Neural crest cell (in vitro differentiated cells): ENCODE measurements at regions not wholly inside any gene's neighbourhood (a gene's known extent, or its start where the extent isn't known, plus 50 kb on each side); places are given as distances from the start of the nearest gene placed in this dataset.

Source experiments
- DNase-seq: peaks from one replicate; pipeline ENCODE4 v3.0.0; 2021; ENCODE audit warnings: low read depth, mixed read lengths, low spot score
- H3K27ac Mint-ChIP-seq: one replicate; pipeline ENCODE4 v1.8.0; 2021; ENCODE audit warnings: mild to moderate bottlenecking, mixed read lengths; ENCODE audit not compliant: unreplicated experiment
- H3K27me3 Mint-ChIP-seq: 2 replicates; pipeline ENCODE4 v1.8.0; 2021; ENCODE audit warnings: low read depth, mild to moderate bottlenecking, mixed read lengths
- H3K36me3 Mint-ChIP-seq: 2 replicates; pipeline ENCODE4 v1.8.0; 2021; ENCODE audit warnings: low read depth, mild to moderate bottlenecking, mixed read lengths
- H3K4me1 Mint-ChIP-seq: 2 replicates; pipeline ENCODE4 v1.8.0; 2021; ENCODE audit warnings: mixed read lengths
- H3K4me3 Mint-ChIP-seq: one replicate; pipeline ENCODE4 v1.8.0; 2021; ENCODE audit warnings: mild to moderate bottlenecking, mixed read lengths
- H3K9me3 Mint-ChIP-seq: 2 replicates; pipeline ENCODE4 v1.8.0; 2021; ENCODE audit warnings: mixed read lengths
- TF ChIP-seq, protein P1 (sequence below): fragments of 200-600 bp; sonication (generic); conservative IDR thresholded peaks from 2 replicates; pipeline ENCODE4 v1.5.0; 2021; ENCODE audit warnings: antibody characterized with exemption, mild to moderate bottlenecking

- Mint-ChIP-seq H3K36me3 (no peaks in the 10 kb centered on the region), H3K27me3 (no peaks in the 10 kb centered on the region), H3K4me3 (no peak overlapping the region), H3K4me1 (no peaks in the 10 kb centered on the region), H3K9me3 (peaks cover 8% of the 10 kb centered on the region), H3K27ac (no peak overlapping the region)
- DNase-seq: no peak
- TF ChIP-seq, protein P1, sequence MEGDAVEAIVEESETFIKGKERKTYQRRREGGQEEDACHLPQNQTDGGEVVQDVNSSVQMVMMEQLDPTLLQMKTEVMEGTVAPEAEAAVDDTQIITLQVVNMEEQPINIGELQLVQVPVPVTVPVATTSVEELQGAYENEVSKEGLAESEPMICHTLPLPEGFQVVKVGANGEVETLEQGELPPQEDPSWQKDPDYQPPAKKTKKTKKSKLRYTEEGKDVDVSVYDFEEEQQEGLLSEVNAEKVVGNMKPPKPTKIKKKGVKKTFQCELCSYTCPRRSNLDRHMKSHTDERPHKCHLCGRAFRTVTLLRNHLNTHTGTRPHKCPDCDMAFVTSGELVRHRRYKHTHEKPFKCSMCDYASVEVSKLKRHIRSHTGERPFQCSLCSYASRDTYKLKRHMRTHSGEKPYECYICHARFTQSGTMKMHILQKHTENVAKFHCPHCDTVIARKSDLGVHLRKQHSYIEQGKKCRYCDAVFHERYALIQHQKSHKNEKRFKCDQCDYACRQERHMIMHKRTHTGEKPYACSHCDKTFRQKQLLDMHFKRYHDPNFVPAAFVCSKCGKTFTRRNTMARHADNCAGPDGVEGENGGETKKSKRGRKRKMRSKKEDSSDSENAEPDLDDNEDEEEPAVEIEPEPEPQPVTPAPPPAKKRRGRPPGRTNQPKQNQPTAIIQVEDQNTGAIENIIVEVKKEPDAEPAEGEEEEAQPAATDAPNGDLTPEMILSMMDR: no peak
Observed at GRCh38 chr3:24999357-24999756, 428.7 kb upstream of the RARB start.

DNA sequence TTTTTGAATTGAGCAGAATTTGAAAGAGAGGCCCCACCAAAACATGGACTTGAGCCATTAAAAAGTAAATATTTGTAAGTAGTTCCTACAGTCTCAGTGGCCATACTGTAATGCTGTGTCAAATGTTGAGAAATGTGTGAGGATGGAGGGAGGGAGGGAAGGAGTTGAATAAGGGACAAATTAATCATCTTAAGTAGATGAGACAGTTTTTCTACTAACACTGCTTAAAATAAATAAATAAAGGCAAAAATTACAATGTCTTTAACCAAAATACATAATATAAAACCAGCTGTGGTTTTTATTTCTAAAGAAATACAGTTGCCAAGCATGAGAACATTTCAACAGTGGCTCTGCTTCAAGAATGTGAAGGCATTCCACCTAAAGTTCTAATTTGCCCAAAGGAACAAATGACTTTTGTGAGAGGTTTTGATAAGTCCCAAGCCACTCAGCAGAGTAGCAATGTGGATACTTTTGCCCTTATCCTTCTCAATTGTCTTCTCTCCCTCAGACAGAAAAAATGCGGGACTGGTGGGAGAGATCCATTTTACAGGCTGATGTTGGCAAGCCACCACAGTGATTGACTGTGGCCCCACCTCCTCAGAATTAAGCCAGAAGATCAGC, 427.0 kb upstream of the RARB start:
- no peak overlapping the region for H3K4me3 Mint-ChIP-seq
- TF ChIP-seq, protein P1: no peak
- no peak overlapping the region for H3K27ac Mint-ChIP-seq
- no peaks in the 10 kb centered on the region for H3K4me1 Mint-ChIP-seq
- no peak for DNase-seq
- no peaks in the 10 kb centered on the region for H3K9me3 Mint-ChIP-seq
- H3K36me3 Mint-ChIP-seq: no peaks in the 10 kb centered on the region
- H3K27me3 Mint-ChIP-seq: no peaks in the 10 kb centered on the region

DNA sequence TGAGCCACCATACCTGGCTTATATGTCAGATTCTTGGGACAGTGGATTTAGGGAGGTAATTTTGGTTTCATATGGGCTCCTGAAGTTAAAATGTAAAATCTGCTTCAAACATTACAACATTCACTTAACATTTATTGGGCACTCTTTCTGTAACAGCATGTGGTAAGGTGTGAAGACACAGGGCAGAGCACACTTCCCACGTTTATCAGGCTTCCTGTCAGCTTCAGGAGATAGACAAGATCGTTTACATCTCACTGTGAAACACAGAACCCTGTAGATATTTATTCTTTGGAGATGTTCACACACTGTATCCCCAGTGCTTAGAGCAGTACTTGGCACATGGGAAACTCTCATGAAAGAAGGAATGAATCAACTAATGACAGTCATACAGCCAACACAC, 426.0 kb upstream of the RARB start:
- Mint-ChIP-seq H3K4me3 (no peak overlapping the region), H3K9me3 (no peaks in the 10 kb centered on the region), H3K4me1 (no peaks in the 10 kb centered on the region), H3K27ac (no peak overlapping the region), H3K36me3 (no peaks in the 10 kb centered on the region), H3K27me3 (no peaks in the 10 kb centered on the region)
- no peak for DNase-seq
- TF ChIP-seq, protein P1: no peak

DNA sequence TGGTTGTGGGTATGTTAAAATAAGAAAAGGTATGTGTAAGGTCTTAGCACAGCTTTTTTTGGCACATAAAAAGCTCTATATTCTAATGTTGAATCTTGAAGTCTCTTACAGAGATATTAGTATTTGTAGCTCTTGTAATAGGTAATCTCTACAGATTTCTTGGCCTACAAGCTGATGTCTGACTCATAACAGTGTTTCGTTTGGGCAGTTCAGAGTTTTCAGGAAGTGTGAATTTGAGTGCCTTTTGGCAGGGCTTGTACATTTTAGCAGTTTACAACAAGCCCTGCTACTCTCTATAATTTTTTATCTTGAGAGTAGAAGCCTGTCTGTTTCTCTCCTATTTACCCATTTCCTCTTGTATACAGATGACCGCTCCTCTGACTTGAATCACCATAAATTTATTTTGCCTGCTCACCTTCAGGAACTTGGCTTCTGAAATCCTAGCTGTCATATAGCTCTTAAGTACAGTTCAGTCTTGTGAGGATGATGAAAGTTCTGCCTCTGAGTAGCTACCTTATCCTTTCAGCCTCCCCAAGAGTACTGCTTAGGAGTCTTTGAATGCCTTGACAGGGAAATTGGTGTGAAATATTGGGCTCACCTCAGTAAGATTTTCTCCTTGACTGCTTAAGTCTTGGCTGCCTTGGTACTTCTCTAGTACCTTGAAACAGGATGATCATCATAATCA, 419.9 kb upstream of the RARB start:
- Mint-ChIP-seq H3K27me3 (no peaks in the 10 kb centered on the region), H3K9me3 (no peaks in the 10 kb centered on the region), H3K36me3 (no peaks in the 10 kb centered on the region), H3K27ac (no peak overlapping the region), H3K4me1 (no peaks in the 10 kb centered on the region), H3K4me3 (no peak overlapping the region)
- DNase-seq: no peak
- TF ChIP-seq, protein P1: no peak

DNA sequence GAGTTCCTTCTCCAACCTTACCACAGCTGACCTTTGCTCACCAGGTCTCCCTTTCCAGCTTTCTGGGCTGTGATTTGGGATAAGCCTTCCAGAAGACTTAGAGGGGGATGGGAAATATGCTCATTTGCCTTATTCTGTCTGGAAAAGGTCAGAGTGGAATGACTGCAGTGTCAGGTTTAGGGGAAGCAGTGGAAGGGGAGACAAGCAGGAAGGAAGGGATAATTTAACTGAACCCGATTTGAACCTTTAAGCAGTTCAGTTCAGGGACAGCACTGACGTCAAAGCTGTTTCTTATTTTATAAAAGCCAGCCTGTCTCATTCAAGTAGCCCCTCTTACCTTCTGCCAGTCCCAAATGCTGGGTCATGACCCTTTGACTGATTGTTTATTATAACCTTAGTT, 418.4 kb upstream of the RARB start:
- DNase-seq: no peak
- Mint-ChIP-seq H3K36me3 (no peaks in the 10 kb centered on the region), H3K4me1 (no peaks in the 10 kb centered on the region), H3K27me3 (no peaks in the 10 kb centered on the region), H3K9me3 (no peaks in the 10 kb centered on the region), H3K4me3 (no peak overlapping the region), H3K27ac (peak overlapping the region; percentile 58)
- TF ChIP-seq, protein P1: no peak
